Stimulated activated CD4-positive, alpha-beta T cell treated with anti-CD3 and anti-CD28 coated beads, TNF-alpha, amount 100 ng/mL, for 24 hours (primary cell): ENCODE measurements at regions not wholly inside any gene's neighbourhood (a gene's known extent, or its start where the extent isn't known, plus 50 kb on each side); places are given as distances from the start of the nearest gene placed in this dataset.

Experiments used
- DNase-seq, 3 experiments: peaks; one replicate each; pipeline ENCODE4 v3.0.0-alpha.2; 2020; ENCODE audit warnings: low read depth in 3 of 3

DNA sequence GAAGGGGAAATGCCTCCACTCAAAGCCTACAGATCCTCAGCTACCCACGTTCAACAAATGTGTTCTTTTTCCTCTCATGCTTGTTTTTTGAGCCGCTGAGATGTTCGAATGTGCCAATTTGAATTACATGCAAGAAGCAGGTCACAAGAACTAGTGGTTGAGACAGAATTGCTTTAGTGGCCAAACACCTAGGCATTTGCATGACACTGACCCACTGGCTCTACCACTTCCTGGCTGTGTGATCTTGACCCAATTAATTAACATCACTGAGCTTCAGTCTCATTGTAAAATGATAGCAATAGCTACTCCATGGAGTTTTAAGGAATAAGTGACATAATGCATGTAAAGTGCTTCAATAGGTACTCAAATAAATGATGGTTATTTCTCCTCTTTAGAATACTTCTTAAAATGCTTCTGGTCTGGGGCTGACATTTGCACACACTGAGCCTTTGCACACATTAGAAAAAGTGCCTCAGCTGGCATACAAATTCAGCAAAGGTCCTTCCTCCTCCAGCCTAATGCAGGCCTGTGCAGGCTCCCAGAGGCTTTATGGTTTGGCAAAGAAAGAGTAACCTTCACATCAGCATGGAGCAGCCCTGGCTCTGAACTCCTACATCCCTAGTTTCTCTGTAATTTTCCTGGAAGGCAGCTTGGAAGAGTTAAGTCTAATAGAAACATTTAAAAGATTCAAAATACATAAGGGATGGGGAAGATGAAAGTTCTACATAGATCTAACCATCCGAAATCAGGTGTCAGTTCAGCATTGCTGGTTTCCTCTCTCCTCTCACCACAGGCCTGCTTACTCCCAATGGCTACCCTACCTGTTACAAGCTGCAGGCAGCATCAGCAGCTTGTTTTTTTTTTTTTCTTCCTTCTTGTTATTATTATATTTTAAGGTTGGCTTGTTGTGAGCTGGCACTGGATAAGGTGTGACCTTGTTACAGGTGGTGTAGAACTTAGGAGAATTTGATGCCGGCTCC, 107.4 kb downstream of the TBX19 start:
- DNase-seq, result no peak

DNA sequence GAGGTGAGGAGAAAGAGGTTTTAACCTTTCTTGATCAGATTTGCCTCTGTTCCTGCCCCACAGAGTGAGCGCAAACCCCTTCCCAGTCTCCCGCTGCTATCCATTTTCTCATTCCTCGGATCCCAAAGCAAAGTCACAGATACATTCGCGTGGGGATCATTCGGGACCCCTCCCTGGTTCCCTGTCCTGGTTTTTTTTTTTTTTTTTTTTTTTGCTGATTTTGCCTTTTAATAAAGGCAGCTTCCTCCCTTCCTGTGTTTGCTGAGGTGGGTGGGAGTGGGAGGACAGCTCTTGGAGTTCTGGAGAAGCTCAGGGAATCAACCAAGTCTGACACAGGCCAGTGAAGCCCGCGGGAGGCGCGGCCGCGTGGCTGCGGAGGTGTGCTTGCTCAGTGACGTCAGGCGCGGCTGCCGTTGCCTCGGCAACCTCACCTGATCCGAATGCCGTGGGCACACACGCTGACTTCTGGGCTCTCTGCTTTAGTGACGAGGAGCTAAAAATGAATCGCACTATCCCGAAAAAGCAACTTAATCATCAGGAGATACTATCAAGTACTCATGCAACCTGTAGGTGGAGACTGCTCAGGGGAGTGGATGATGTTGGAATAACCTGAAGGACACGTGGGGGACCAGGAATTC, 106.4 kb downstream of the TBX19 start:
- DNase-seq, result peak; percentile 51 to 75 (median 59)

DNA sequence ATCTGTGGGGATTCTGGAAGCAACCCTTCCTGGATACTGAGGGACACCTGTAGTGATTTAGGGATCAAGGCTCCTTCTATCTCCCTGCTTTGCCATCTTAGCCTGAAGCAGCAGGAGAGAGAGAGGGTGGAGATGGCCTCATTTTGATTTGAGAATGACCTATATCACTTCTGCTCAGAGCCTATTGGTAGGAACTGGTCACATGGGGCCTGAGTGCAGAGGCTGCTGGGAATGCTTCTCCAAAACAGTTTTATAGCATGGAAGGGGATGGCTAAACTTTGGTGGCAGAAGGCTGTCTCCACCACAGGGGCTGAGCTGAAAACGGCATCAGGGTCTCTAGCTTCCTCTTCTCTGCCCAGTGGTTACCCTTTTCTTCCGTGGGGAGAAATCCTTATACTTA, 105.8 kb downstream of the TBX19 start:
- no peak for DNase-seq

DNA sequence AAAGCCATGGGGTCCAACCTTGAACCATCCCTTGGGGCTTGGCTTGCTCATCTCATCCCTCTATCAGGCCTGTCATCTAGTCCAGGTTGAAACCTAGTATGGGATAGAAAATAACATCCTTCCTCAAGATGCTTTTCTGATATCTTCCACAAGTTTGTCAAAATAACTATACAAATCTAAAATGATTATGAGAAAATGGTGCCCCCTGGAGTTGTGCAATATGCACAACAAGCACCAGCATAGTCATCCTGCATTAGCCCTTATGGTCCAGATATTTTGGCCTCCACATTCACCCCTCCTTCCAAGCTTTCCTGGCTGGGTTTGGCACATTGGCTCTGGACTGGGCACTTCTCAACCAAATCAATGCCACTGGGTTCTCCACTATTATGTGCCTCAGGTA, 101.2 kb downstream of the TBX19 start:
- no peak for DNase-seq

DNA sequence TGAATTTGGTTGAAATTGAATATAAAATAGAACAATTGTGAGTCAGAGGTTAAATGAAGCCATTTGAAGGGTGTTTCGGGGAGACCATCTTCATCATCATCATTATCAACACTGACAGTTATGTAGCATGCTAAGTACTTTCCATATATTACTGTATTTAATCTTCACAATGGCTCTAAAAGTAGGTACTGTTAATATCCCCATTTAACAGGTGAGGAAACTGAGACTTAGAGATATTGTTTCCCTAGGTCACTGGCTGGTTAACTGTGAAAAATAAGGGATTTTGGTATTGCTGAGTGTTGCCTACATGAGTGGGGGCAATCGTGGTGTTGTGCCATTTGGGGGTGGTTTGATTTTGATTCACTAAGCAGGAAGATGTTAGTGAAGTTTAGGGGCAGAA, 100.3 kb downstream of the TBX19 start:
- DNase-seq, result no peak

DNA sequence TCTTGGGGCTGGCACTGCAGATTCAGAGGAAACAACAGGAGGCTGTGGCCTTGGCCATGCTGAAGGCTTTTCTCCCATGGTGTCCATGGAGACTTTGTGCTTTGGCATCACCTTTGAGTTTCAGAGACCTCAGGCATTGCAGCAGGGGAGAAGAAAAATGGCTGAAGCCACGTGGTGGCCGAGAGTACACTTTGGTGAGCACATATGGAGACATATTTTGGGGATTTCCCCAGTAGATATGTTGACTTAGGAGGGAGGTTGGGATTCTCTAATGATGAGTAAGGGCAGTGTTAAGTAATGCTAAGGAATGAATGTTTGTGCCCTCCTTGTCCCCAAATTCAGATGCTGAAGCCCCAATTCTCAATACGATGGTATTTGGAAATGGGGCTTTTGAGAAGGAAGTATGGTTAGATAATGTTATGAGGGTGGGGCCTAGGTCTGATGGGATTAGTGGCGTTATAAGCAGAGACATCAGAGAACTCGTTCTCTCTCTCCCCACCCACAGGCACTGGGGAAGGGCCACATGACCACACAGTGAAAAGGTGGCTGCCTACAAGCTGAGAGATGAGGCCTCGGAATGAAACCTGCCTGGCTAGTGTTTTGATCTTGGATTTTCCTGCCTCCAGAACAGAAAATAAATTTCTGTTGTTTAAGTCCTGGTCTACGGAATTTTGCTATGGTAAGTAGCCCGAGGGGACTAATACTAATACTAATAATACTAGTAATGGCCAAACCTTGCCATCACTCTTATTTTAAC, 98.6 kb downstream of the TBX19 start:
- DNase-seq, result no peak

DNA sequence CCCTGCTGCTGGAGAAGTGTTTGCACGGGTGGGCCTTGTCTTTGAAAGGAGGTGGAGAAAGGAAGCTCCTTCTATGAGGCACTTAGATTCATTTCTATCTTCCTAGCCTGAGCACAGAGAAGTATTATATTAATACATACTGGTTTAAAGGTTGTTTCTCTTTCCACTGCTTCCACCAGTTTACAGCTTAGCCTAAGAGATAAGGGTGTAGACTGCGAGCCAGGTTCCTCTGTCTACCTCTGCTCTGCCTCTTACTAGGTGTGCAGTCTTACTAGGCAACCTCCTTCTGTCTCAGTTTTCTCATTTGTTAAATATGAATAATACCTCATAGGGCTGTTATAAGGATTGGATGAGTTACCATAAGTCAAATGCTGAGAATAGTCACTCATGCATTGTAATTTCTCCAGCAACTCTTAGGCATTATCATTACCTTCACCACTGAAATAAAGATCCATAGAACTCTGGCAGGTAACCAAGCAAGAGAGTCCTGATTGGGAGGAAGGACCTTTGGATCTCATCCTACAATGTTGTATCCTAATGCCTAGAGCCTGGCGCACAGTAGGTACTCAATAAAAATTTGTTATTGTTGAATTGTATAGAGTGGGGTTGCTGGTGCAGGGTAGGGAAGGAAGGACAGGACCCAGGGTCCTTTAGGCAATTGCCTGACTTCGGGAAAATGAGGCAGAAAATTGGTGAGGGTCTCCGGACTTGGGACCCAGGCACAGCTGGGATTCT, 95.1 kb downstream of the TBX19 start:
- DNase-seq, result no peak

DNA sequence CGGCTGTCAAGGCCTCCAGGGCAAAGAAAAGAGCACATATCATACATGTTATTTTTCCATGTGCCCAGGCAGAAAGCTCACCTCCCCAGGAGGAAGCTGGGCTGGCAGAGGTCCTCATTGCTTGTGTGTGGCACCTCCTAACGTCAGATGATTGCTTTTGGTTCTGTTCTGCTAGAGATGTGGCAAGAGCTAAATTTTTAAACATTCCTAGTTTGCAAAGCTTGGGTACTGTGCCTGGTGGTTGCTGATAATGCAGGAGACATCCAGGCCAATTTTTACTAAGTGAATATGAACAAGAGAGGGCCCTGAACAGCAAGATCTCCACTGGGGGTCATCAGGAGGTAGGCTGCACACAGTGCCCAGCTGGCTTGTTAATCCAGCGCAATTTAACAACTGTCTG, 93.9 kb downstream of the TBX19 start:
- no peak for DNase-seq

DNA sequence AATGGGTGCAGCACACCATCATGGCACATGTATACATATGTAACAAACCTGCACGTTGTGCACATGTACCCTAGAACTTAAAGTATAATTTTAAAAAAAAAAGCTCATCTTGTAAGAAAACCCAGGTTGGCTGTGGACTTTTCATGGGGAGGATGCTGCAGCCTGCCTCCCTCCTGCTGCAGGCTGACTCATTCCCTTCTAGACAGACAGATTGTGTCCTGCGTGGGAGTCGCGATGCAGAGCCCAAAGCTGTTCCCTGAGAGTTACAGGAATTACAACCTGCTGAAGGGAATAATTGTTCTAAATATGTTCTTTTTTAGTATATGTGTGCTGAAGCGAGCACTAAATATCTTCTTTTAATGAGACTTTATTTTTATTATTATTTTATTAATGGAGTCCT, 93.2 kb downstream of the TBX19 start:
- DNase-seq, result no peak

DNA sequence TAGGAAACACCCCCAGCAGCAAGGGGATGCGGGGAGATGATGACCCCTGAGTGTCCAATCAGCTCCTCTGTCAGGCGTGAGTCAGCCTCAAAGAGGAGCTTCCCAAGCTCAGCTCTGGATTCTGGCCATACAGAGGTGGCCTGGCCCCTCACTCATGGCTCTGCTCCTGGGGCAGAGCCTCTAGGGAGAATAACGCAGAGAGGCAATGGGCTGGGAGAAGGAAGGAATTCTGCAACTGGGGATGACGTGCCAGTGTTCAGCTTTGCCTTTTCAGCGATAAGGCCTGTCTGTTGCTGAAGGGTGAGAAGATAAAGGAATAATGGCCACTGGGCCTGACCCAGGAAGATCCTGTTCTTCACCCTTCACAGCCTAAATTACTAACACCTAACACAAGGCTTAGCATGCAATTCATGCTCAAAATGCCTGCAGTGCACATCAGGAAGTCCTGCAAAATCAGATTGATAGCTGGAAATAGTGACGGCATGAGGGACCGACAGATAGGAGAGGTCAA, 92.2 kb downstream of the TBX19 start:
- no peak for DNase-seq

DNA sequence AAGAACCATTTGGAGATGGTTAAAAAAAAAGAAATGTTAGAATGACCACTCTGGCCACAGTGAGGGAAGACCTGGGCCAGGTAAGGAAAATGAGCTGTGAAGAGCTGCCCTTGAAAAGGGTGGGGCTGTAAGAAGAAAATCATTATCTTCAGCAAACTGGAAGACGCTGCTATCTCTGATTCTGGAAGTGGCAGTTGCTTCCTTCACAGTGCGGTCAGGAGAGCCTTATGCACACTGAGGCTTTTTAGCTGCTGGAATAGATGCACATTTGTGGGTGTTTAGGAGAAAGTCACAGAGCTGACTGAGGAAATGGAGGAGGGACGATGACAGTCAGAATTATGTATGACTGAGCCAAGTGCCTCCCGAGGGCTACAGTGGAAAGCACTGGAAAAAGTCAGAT, 91.6 kb downstream of the TBX19 start:
- DNase-seq, result no peak

DNA sequence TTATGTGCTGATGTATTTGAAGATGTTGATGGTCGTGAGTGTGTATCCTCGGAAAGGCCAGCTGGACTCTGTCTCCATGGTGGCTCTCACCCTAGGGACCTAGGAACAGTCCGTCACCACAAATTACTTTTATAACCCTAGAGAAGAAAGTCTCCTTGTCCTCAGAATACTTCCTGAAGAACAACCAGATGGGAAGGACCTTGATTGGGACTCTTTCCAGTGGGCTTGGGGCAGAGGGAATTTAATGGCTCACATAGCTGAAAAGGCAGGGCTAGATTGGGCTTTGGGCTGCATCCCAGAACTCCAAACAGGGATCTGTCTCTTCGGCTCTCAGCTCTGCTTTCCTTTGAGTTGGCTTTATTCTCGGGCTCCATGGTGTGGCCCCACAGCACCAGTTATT, 90.8 kb downstream of the TBX19 start:
- no peak for DNase-seq

DNA sequence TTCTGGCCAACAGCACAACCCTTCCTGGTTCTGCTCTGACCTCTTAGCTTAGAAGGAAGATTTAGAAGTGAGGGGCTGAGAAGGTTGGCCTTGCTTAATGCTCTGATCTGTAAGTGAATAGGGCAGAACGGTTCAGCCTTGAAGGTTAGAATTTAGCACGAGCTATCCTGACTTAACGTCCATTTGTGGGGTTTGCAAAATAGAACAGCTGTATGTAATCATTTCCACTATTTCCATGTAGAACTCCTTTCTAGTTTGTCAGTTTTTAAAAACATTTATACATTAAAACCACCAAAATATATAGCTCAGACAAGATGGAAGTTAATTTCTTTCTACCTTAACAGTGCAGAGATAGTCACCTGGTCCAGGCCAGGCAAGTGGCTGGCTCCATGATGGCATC, 89.9 kb downstream of the TBX19 start:
- DNase-seq, result no peak

DNA sequence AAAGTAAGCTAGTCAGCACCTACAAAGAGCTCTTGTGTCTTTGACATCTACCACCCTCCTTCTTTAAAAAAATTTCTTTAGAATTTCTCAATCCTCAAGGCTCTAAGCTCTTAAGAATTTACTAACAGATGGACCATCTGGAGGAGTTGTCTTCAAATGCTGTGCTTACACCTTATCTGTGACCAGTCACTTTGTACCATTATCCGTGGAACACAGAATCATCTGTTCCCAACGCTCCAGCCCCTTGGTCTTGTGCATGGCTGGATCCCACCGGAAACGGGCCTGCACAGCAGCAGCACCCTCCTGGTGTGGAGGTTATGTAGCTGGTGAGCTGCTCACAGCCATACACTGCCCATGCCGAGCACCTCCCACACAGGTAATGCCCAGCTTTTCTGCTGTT, 89.0 kb downstream of the TBX19 start:
- no peak for DNase-seq

DNA sequence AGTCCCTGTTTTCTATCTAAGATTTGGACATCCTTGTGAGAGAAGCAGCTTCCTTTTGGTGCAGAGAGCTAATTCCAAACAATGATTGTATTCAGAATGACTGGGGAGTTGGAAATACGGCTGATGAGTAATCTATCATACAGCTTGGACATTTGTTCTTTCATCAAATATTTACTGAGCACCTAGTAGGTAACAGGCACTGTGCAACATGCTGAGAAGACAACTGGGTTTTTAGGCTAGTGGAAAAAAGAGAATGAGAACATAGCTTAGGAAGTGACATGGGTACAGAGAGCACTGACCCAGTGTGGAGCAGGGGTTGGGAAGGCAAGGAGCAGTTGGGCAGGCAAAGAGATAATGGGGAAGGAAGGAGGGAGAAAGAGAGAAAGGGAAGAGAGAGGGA, 87.5 kb downstream of the TBX19 start:
- no peak for DNase-seq

DNA sequence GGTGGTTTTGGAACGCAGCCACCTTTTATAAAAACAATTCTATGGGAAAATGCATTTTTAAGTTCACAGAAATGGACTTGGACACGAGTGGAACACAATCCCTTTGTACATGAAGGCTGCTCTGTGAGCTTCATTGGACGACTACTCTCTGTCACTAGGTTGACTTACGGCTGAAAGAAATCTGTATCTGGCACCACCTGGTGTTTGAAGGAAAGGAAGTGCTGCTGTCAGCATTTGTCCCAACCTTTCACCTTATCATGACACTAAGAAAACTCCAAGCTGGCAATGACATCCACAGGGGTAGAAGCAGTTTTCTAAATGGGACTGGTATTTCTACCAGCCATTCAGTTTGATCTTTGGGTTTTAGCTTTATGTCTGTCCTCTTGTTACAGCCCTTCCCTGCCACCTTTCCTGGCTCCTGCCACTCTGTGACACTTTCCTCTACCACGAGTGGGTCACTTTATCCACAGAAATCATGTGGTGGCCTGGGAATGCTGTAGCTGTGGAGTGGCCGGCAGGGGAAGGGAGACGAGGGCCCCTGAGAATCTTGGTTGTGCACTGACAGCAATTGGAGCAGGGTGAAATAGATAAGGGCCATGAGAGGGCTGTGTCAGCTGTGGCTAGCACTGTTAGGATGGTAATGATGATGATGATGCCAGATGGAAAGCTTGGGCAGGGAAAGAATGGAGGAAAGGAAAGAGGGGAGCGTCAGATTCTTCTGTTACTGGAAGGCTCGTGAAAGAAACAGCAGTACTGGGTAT, 85.2 kb downstream of the TBX19 start:
- no peak for DNase-seq
